CD4-positive, CD25-positive, alpha-beta regulatory T cell (primary cell): ENCODE measurements at regions not wholly inside any gene's neighbourhood (a gene's known extent, or its start where the extent isn't known, plus 50 kb on each side); places are given as distances from the start of the nearest gene placed in this dataset.
"Not testable (repeated sequence)": the region's sequence is repeated elsewhere in the genome, so short reads cannot be mapped to it uniquely, and the experiment has no call there.

Experiments
- ATAC-seq, 2 donors: fragments of 150-1000 bp; cut with Tn5 transposase; one replicate each; pipeline ENCODE4 v1.10.0; 2021; ENCODE audit warnings: low read depth in 2 of 2, moderate number of reproducible peaks in 2 of 2, moderate library complexity in 1 of 2
- DNase-seq, 3 donors: peaks; one replicate each; pipeline versions ENCODE4 v3.0.0 to v3.0.0-alpha.2; 2012 to 2022; ENCODE audit warnings: mixed read lengths in 1 of 3
- H3K27ac ChIP-seq: one replicate; pipeline ENCODE4 v1.7.0; 2013; ENCODE audit warnings: mild to moderate bottlenecking, low read length; ENCODE audit not compliant: insufficient read depth, poor library complexity, severe bottlenecking
- H3K27me3 ChIP-seq: one replicate; pipeline ENCODE4 v1.7.0; 2013; ENCODE audit warnings: low read length; ENCODE audit not compliant: control insufficient read depth, insufficient read depth
- H3K36me3 ChIP-seq: one replicate; pipeline ENCODE4 v1.7.0; 2013; ENCODE audit warnings: mild to moderate bottlenecking, low read length, moderate library complexity; ENCODE audit not compliant: control insufficient read depth, insufficient read depth
- H3K4me1 ChIP-seq: 2 replicates; pipeline ENCODE4 v1.7.0; 2013; ENCODE audit warnings: mild to moderate bottlenecking, low read length; ENCODE audit not compliant: insufficient read depth, control insufficient read depth, poor library complexity, severe bottlenecking
- H3K4me3 ChIP-seq: one replicate; pipeline ENCODE4 v1.7.0; 2013; ENCODE audit warnings: low read depth, mild to moderate bottlenecking, low read length, moderate library complexity
- H3K9me3 ChIP-seq, 2 experiments: 1 replicate in 1 of 2; 2 replicates in 1 of 2; pipeline ENCODE4 v1.7.0; 2013; ENCODE audit warnings: low read length in 2 of 2, mild to moderate bottlenecking in 1 of 2, moderate library complexity in 1 of 2; ENCODE audit not compliant: control insufficient read depth in 2 of 2
- H3K27ac Mint-ChIP-seq, 3 donors: one replicate each; pipeline ENCODE4 v1.8.0; 2020 to 2022; ENCODE audit warnings: mild to moderate bottlenecking in 3 of 3, mixed read lengths in 3 of 3, moderate library complexity in 2 of 3
- H3K27me3 Mint-ChIP-seq: one replicate; pipeline ENCODE4 v1.8.0; 2022; ENCODE audit warnings: mild to moderate bottlenecking, mixed read lengths
- H3K36me3 Mint-ChIP-seq: one replicate; pipeline ENCODE4 v1.8.0; 2020; ENCODE audit warnings: mixed read lengths
- H3K4me1 Mint-ChIP-seq, 4 donors: one replicate each; pipeline ENCODE4 v1.8.0; 2020 to 2022; ENCODE audit warnings: mixed read lengths in 4 of 4, mild to moderate bottlenecking in 1 of 4
- H3K4me3 Mint-ChIP-seq, 4 donors: one replicate each; pipeline ENCODE4 v1.8.0; 2020 to 2022; ENCODE audit warnings: mild to moderate bottlenecking in 4 of 4, mixed read lengths in 4 of 4, moderate library complexity in 3 of 4
- H3K9me3 Mint-ChIP-seq, 7 donors: one replicate each; pipeline ENCODE4 v1.8.0; 2020 to 2022; ENCODE audit warnings: mixed read lengths in 7 of 7, mild to moderate bottlenecking in 3 of 7, moderate library complexity in 2 of 7

DNA sequence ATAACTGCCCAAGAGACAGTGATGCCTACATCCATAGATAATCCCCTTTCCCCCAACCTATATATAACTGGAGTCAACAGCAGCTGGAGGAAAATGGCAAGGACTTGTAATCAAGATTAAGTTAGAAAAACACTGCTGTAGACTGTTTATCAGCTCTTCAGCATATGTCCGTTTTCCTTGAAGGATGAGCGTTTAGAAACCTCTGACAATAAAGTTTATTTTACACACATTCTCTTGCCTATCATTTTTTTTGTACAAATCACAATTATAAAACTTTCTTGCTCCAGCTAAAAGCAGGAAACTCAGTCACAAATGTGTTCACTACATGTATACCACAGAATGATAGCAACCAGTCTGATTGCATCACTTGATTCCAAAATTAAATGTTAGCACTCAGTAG is 50.8 kb downstream of the PPIAL4G start:
- not testable (repeated sequence) for H3K4me3 ChIP-seq, H3K4me1 ChIP-seq, H3K27me3 ChIP-seq, H3K4me3 Mint-ChIP-seq, H3K27ac ChIP-seq, DNase-seq, H3K27me3 Mint-ChIP-seq, H3K9me3 Mint-ChIP-seq, ATAC-seq, H3K9me3 ChIP-seq
- peaks cover 19% of the 10 kb centered on the region for H3K36me3 ChIP-seq
- Mint-ChIP-seq H3K27ac (peak overlapping the region; percentile 47 to 61 (median 53)), H3K36me3 (peaks cover 37% of the 10 kb centered on the region), H3K4me1 (peaks cover 6 to 32% (median 19%) of the 10 kb centered on the region in 4 donors)

DNA sequence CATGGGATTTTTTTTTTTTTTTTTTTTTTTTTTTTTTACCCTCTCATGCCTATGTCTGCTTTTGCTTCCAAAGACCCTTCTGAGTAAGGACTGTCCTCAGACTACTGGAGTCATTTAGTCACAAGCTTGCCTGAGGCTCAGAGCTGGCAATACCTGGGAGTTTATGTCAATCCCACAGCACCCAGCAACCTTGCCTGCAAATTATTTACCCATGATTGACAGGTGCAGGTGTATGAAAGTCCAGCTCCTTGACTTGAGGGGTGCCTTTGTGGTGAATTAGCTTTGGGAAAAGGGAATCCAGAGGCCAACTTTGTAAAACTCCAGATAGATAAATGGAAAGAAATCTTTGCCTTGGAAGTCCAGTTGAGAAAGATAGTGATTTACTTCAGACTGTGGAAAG is 53.2 kb downstream of the PPIAL4G start:
- H3K9me3 Mint-ChIP-seq, H3K27me3 Mint-ChIP-seq, H3K4me1 ChIP-seq, H3K27ac ChIP-seq, H3K4me3 ChIP-seq, H3K27me3 ChIP-seq, ATAC-seq, H3K9me3 ChIP-seq, H3K4me3 Mint-ChIP-seq, DNase-seq: not testable (repeated sequence)
- H3K27ac Mint-ChIP-seq, result peak overlapping the region in 2 of 3 donors; percentile 23 to 61
- peaks cover 55% of the 10 kb centered on the region for H3K36me3 Mint-ChIP-seq
- peaks cover 25% of the 10 kb centered on the region for H3K36me3 ChIP-seq
- peaks cover 11 to 33% (median 22%) of the 10 kb centered on the region in 4 donors for H3K4me1 Mint-ChIP-seq

DNA sequence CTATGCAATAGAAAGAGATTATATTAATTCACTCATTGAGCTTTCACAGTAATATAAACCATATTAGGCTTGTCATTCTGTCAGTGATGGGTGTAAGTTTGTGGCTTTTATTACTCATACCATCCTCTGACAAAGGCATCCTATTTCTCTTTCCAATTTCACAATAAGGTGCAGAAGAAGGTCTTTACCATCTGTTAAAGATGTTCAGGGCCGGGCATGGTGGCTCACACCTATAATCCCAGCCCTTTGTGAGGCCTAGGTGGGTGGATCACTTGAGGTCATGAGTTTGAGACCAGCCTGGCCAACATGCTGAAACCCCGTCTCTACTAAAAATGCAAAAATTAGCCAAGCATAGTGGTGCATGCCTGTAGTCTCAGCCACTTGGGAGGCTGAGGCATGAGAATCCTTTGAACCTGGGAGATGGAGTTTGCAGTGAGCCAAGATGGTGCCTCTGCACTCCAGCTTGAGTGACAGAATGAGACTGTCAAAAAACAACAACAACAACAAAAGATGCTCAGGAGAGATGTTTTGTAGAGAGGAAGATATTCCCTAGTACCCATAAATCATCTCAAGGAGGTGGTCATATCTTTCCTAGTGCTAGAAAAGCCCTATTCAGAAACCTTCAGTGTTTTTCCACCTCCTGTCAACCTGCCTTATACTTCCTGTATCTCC is 56.0 kb downstream of the PPIAL4G start:
- H3K27ac ChIP-seq, H3K27me3 ChIP-seq, H3K4me3 Mint-ChIP-seq, H3K27me3 Mint-ChIP-seq, ATAC-seq, H3K9me3 ChIP-seq, H3K9me3 Mint-ChIP-seq, H3K4me3 ChIP-seq, H3K4me1 ChIP-seq: not testable (repeated sequence)
- DNase-seq, result peak in 1 of 3 donors; percentile 3
- Mint-ChIP-seq H3K36me3 (peaks cover 65% of the 10 kb centered on the region), H3K27ac (peak overlapping the region in 1 of 3 donors; percentile 26), H3K4me1 (peaks cover 5 to 40% (median 23%) of the 10 kb centered on the region in 4 donors)
- peaks cover 24% of the 10 kb centered on the region for H3K36me3 ChIP-seq

DNA sequence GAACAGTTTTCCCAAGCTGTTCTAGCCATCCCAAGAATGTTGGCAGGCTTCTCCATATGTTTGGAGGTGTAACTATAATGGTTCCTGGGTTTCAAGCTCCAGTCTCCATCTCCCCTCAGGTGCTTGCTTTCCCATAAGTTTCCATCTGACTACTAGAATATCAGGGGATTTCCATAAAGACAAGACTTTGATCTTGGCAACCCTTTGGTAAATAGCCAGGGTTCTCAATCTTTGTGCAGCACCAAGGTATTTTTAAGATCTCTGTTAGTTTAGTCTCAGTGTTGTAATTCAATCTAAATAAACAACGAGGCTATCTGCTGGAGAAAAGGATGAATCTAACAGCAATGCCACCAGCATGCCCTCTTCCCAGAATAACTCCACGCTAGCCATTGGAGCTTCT is 56.7 kb downstream of the PPIAL4G start:
- H3K27me3 ChIP-seq, H3K4me3 ChIP-seq, DNase-seq, H3K9me3 ChIP-seq, ATAC-seq, H3K4me1 ChIP-seq, H3K27me3 Mint-ChIP-seq, H3K4me3 Mint-ChIP-seq, H3K9me3 Mint-ChIP-seq, H3K27ac ChIP-seq, H3K27ac Mint-ChIP-seq: not testable (repeated sequence)
- Mint-ChIP-seq H3K36me3 (peaks cover 65% of the 10 kb centered on the region), H3K4me1 (peaks cover 5 to 33% (median 21%) of the 10 kb centered on the region in 4 donors)
- H3K36me3 ChIP-seq, result peaks cover 24% of the 10 kb centered on the region

DNA sequence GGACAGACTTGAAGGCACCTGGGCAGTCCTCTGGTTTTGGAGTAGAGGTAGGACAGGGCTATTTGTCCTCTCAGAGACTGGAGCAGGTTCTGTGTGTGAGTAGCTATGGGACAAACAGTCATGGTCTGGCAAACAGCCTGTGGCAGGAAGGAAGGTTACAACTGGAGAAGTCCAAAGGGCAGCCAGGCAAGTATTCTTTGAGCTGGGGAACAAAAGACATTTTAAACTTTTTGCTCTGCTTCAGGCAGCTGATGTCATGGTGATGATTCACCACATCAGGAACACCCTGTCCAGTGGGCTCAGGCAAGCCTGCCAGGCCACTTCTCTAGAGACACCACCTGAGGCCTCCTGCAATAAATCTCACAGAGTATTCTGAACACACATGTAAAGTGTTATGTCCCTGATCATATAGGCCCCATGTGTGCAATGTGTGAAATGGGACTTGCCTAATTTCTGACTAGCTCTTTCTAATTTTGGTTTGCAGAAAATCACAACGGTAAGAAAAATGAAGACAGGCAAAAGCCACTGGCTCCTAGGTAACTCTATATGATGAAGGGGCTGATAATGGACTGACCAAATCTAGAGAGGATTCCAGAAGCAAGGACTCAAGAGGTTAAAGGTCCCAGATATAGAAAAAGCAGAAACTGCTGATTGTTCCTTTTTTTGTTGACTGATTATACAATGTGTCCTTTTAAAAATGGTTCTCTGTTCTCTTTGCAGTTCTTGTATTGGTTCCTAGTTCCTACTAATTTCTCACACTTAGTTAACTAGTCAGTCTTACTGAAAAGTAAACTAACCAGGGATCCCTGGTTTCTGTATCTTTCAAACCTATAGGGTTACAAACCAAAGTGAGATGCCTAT is 58.7 kb downstream of the PPIAL4G start:
- H3K36me3 Mint-ChIP-seq, result peaks cover 50% of the 10 kb centered on the region
- H3K27ac ChIP-seq, ATAC-seq, H3K27me3 Mint-ChIP-seq, H3K9me3 Mint-ChIP-seq, H3K27me3 ChIP-seq, H3K4me3 ChIP-seq, DNase-seq, H3K4me1 ChIP-seq, H3K4me3 Mint-ChIP-seq, H3K9me3 ChIP-seq: not testable (repeated sequence)
- peak overlapping the region in 1 of 3 donors; percentile 35 for H3K27ac Mint-ChIP-seq
- H3K36me3 ChIP-seq, result peaks cover 24% of the 10 kb centered on the region
- peaks cover 5 to 25% (median 20%) of the 10 kb centered on the region in 4 donors for H3K4me1 Mint-ChIP-seq

DNA sequence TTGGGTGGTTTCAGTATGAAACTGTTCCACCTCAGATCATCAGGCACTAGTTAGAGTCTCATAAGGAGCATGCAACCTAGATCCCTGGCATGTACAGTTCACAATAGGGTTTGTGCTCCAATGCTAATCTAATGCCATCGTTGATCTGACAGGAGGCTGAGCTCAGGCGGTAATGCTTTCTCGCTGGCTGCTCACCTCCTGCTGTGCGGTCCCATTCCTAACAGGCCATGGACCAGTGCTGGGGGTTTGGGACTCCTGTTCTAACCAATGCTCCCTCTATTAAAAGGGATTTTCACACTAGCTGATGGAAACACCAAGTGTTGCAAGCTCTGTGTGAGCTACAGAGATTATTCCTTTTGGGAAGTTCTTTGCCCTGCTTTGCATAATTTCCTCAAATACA is 60.2 kb downstream of the PPIAL4G start:
- DNase-seq, ATAC-seq, H3K27me3 Mint-ChIP-seq, H3K9me3 ChIP-seq, H3K27ac ChIP-seq, H3K4me3 Mint-ChIP-seq, H3K27me3 ChIP-seq, H3K9me3 Mint-ChIP-seq, H3K27ac Mint-ChIP-seq, H3K4me1 ChIP-seq, H3K4me3 ChIP-seq: not testable (repeated sequence)
- H3K36me3 ChIP-seq, result peaks cover 16% of the 10 kb centered on the region
- Mint-ChIP-seq H3K36me3 (peaks cover 37% of the 10 kb centered on the region), H3K4me1 (peaks cover 5 to 25% (median 19%) of the 10 kb centered on the region in 4 donors)

DNA sequence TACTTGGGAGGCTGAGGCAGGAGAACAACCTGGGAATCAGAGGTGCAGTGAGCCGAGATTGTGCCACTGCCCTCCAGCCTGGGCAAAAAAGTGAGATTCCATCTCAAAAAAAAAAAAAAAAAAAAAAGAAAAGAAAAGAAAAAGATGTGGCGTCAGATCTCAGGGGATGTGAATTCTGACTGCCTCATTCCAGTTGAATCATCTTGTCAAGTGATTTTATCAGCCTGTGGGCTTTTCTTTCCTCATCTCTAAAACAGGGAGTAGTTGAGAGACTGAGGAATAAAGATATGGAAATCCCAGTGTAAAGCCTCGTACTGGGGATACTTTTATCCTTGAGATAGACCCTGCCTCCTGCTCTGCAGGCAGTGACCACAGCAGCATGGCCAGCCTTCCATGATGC is 65.9 kb downstream of the PPIAL4G start:
- DNase-seq, H3K4me3 Mint-ChIP-seq, ATAC-seq, H3K9me3 Mint-ChIP-seq, H3K9me3 ChIP-seq, H3K27me3 Mint-ChIP-seq, H3K36me3 ChIP-seq, H3K36me3 Mint-ChIP-seq, H3K4me1 ChIP-seq, H3K4me3 ChIP-seq, H3K4me1 Mint-ChIP-seq, H3K27ac Mint-ChIP-seq, H3K27me3 ChIP-seq, H3K27ac ChIP-seq: not testable (repeated sequence)

DNA sequence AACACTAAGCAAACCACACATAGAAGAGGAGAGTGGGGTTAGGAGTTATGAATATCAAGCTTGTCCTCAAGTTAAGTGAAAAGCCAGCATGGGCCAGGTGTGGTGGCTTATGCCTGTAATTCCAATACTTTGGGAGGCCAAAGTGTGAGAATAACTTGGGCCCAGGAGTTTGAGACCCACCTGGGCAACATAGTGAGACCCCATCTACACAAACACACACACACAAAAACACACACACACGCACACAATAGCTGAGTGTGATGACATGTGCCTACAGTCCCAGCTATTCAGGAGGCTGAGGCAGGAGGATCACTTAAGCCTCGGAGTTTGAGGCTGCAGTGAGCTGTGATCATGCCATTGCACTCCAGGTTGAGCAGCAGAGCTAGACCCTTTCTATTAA is 69.7 kb downstream of the PPIAL4G start:
- not testable (repeated sequence) for H3K27ac Mint-ChIP-seq, H3K9me3 ChIP-seq, H3K36me3 Mint-ChIP-seq, DNase-seq, H3K4me3 ChIP-seq, H3K36me3 ChIP-seq, H3K4me1 Mint-ChIP-seq, H3K27ac ChIP-seq, H3K9me3 Mint-ChIP-seq, ATAC-seq, H3K27me3 Mint-ChIP-seq, H3K27me3 ChIP-seq, H3K4me3 Mint-ChIP-seq, H3K4me1 ChIP-seq
